GM18499 (cell line): ENCODE measurements at regions not wholly inside any gene's neighbourhood (a gene's known extent, or its start where the extent isn't known, plus 50 kb on each side); places are given as distances from the start of the nearest gene placed in this dataset.
"Not testable (repeated sequence)": the region's sequence is repeated elsewhere in the genome, so short reads cannot be mapped to it uniquely, and the experiment has no call there.

ENCODE experiments used
- ATAC-seq: cut with Tn5 transposase; IDR thresholded peaks from one replicate; pipeline ENCODE4 v1.9.1; 2021; ENCODE audit warnings: moderate number of reproducible peaks; ENCODE audit not compliant: insufficient read depth, unreplicated experiment

DNA sequence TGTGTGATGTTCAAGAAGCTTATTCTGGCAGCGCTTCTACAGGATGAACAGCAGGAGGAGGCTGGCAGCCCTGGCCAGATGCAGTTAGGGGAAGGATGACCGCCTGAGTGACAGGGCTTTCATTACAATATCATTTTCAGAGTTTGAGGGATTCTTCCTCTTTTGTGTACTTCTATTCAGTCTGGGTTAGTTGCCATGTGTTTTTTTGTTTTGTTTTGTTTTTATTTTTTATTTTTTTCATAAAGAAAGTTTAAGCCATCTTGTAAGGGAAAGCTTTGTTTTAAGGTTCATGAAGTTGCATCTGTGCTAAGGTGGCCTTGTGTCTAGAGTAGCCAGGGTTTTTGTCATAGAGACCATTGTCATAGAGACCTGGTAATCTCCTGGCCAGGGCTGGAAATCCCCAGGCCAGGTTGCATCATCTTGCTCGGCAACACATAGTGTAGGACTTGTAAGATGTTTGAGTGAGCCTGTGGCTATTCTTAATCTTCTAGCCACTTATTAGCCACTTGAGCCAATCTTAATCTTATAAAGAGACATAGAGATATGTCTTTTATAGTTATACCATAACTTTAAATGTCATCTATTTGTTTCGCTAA lies 230.5 kb upstream of the TMEM229A start:
- ATAC-seq: peak; percentile 96

GRCh38 chr7:124261710-124262109 lies 228.8 kb upstream of the TMEM229A start:
- ATAC-seq: no peak

GRCh38 chr7:124257638-124258308 lies 224.9 kb upstream of the TMEM229A start:
- peak; percentile 82 for ATAC-seq

GRCh38 chr7:124255041-124255655 lies 222.3 kb upstream of the TMEM229A start:
- ATAC-seq: no peak

- ATAC-seq: no peak
These were observed 221.5 kb upstream of the TMEM229A start for GRCh38 chr7:124254396-124254795.

GRCh38 chr7:124251636-124252035 lies 218.8 kb upstream of the TMEM229A start:
- ATAC-seq: no peak

DNA sequence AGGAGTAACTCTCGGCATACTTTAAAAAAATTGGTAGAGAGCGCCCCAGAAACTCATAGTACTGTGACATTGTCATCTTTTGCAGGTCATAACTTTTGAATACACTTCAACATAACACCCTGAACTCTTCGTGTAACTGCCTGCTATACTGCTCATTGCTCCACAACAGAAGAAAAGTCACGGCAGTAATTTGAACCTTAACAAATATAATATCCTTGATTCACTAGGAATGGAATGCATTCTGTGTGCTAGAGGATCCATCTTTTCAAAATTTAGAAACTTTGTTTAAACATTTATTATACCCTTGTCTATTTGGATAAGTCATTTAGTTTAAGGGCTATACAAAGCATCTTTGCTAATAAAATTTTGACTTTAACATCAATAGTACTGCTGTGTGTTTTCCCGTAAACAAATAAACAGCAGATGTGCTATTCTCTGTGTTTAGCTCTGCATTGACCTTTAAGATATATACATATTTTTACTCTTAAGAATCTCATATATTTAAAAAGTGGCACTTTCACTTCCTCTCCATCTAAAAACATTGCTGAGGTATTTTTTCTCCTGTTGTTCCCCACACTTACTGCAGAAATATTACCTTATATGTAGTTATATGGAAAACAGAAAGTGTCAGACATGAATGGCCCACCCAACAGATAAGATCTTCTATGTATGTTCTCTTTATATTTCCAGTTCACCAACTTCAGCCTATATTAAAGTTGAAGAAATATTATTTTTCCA lies 217.6 kb upstream of the TMEM229A start:
- peak; percentile 42 for ATAC-seq

DNA sequence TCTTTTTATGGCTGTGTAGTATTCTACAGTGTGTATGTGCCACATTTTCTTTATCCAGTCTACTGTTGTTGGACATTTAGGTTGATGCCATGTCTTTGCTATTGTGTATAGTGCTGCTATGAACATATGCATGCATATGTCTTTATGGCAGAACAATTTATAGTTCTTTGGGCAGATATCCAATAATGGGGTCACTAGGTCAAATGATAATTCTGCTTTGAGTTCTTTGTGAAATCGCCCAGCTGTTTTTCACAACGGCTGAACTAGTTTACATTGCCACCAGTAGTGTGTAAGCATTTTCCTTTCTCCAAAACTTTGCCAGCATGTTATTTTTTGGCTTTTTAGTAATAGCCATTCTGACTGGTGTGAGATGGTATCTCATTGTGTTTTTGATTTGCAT lies 214.8 kb upstream of the TMEM229A start:
- no peak for ATAC-seq

DNA sequence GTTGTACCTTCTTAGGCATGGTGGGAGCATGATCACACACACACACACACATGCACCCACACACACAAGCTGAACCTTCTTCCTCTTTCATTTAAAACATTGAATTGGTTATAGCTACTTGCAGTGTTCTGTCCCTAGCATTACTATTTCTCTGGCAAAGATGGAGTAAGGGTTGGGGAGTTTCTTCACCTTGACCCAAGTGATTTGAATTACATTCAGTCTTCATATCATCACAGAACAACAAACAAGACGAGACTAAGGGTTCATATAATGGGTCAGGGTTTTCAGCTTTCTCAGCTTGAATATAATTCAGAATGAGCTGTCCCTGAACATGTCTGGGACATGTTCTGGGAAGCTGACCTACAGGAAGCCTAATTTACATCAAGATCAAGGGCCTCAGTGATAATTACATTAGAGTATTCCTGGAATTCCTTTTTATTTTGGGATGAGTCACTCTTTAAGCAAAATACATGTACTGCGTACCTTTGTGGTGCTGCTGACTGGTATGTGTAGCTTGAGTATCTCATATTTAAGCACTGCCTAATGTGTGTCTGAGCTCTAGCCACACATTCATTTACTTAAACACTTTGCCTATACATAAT lies 213.5 kb upstream of the TMEM229A start:
- ATAC-seq: no peak

DNA sequence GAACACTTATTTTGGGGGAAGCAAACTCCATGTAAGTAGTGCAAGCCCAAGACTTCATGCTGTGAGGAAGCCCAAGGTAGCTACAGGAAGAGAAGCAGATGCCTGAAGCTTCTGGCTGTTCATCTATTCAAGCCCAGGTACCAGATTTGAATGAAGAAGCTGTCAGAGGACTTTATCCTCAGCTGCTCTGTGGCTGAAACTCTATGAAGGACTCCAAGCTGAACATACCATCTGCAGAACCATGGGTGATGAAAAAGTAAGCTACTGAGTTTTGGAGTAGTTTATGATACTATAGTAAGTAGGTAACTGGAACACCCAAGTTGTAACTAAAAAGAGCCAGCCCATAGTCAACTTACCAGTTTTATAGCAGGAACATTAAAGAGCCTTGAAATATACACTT lies 211.6 kb upstream of the TMEM229A start:
- ATAC-seq: not testable (repeated sequence)

GRCh38 chr7:124219681-124220080 lies 186.8 kb upstream of the TMEM229A start:
- ATAC-seq: no peak

DNA sequence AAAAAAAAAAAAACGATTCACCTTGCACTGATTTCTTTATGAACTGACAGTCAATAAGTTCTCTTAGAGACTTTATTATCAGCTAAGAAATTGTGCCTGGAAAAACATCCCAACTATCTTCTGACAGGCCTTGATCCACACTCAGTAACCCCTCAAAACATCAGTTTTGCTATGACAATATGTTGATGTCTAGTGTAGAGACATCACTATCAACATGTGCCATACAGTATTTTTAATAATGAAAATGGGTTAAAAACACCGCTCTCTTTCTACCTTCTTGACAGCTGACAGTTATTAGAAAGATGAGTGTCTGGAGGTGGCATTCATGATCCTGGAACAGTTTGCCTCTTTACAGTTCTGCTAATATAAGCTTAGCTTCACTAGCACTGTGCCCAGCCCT lies 175.8 kb upstream of the TMEM229A start:
- no peak for ATAC-seq

DNA sequence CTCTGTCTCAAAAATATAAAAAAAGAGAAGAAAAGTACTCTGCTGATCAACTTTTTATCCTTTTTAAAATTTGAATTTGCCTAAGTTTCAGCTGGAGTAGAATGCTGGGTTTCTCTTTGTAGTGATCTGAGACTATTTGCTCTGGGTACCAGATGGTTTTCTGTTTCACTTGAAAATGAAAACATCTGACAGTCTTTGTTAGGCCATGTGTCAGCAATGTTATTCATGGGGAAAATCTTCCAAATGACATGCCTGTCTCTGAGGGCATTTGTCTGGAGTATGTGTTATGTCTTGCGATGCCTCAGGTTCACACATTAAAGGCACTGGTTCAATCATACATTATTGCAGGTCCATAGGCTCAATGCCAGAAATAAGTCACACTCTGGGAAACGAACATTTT lies 175.3 kb upstream of the TMEM229A start:
- no peak for ATAC-seq

DNA sequence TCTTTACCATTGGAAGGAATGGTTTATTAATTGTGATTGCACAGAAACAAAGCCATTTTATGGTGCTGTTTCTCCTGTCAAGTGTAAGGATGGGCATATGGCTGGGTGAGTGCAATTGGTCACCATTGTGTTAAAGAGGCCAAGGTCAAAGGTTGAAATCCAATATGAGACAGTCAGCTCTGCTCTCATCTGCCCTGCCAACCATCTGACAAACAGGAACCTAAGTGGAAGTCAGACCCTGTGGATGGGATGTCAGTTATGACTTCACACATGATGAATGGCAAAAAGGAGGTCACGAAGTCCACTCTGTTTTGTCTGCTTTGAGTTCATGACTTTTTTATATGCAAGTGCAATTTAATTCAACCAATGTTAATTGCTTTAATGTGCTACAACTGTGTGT lies 172.7 kb upstream of the TMEM229A start:
- no peak for ATAC-seq

GRCh38 chr7:124202546-124202945 lies 169.7 kb upstream of the TMEM229A start:
- ATAC-seq: no peak

DNA sequence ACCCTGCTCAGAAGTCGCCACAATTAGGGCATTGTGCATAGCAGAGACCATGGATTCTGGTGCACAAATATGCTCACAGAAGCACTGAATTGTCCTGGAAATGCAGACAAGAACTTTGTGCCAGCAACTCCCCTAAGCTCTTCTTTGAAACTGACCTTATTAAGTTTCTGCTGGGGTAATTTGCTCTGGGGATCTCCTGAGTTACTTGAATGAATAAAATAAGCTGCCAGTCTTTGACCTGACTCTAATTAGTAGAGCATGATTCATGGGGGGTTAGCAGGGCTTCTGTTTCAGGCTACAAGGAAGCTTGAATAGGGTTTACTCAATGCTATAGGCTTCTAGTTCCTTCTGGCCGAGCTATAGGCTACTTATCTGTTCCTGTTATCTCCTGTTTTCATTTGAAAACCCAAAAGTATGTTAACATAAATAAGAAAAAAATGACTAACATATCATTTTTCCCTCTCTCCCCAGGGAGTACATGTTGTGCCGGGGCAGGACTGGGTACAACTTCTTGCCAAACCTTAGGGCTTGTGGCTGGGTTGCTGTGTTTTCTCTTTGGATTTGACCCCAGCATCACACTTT lies 169.0 kb upstream of the TMEM229A start:
- ATAC-seq: no peak

DNA sequence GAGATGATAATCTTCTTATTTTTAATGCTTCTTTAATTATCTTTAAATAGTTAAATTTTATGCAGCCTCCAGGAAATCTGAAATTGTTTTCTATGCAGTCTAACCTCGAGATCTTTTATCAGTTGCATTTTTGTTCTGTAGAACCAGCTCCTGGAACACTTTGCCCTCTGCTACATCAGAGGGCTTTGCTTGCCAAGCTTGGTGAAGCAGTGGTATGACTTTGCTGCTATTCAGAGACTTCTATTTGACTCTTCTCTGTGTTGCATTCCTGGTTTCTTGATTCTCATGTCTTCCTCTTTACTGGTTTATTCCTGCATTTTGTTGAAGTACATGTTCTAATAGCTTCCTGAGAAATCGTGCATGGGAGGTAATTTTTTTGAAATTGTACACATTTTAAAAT lies 163.7 kb upstream of the TMEM229A start:
- ATAC-seq: no peak

DNA sequence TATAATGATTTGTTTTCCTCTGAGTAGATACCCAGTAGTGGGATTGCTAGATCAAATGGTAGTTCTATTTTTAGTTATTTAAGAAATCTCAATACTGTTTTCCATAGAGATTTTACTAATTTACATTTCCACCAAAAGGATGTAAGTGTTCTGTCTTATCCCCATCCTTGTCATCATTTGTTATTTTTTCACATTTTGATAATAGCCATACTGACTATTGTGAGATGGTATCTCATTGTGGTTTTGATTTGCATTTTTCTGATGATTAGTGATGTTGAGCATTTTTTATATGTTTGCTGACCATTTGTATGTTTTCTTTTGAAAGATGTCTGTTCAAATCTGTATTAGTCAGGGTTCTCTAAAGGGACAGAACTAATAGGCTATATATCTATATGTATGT lies 160.0 kb upstream of the TMEM229A start:
- ATAC-seq: no peak

GRCh38 chr7:124191713-124192112 lies 158.8 kb upstream of the TMEM229A start:
- no peak for ATAC-seq

- ATAC-seq: no peak
These were observed 158.2 kb upstream of the TMEM229A start for GRCh38 chr7:124191030-124191429.
